OCI-LY7 (cell line): ENCODE measurements at regions not wholly inside any gene's neighbourhood (a gene's known extent, or its start where the extent isn't known, plus 50 kb on each side); places are given as distances from the start of the nearest gene placed in this dataset.

Source experiments
- BruUV-seq: library from RNA; stranded (reverse); fragments of 400-500 nt; replicated peaks from 2 replicates; lab custom pipeline; 2021; lab: Mats Ljungman, UMichigan
- CTCF ChIA-PET: fragments of 300-600 bp; sonication (Branson Sonifier 250); formaldehyde crosslinking; loops from one replicate; lab custom pipeline; 2022; ENCODE audit warnings: antibody characterized with exemption; ENCODE audit not compliant: unreplicated experiment; lab: Charles Lee
- POLR2A ChIA-PET: fragments of 300-600 bp; sonication (Branson Sonifier 250); formaldehyde crosslinking; loops from one replicate; lab custom pipeline; 2022; ENCODE audit warnings: antibody characterized with exemption; lab: Charles Lee
- DNase-seq: peaks from one replicate; pipeline ENCODE4 v3.0.0-alpha.2; 2015; ENCODE audit warnings: low spot score
- H2AFZ ChIP-seq: fragments of 200-600 bp; sonication (generic), shearing (Covaris generic); 2 replicates; pipeline ENCODE4 v1.6.1; 2014; ENCODE audit warnings: mild to moderate bottlenecking, antibody characterized with exemption, low read length, moderate library complexity
- H3K27ac ChIP-seq: fragments of 200-600 bp; sonication (generic); 2 replicates; pipeline ENCODE4 v1.5.1; 2014; ENCODE audit warnings: mixed run types, low read depth, mild to moderate bottlenecking, moderate library complexity, low read length, inconsistent platforms; ENCODE audit not compliant: poor library complexity, severe bottlenecking
- H3K36me3 ChIP-seq: fragments of 200-600 bp; sonication (generic); 2 replicates; pipeline ENCODE4 v1.6.1; 2014; ENCODE audit warnings: mild to moderate bottlenecking, antibody characterized with exemption, low read length, moderate library complexity, mixed read lengths; ENCODE audit not compliant: insufficient read depth
- H3K4me1 ChIP-seq: fragments of 200-600 bp; sonication (generic); 2 replicates; pipeline ENCODE4 v1.5.1; 2014; ENCODE audit warnings: mild to moderate bottlenecking, low read length; ENCODE audit not compliant: insufficient read depth, poor library complexity, severe bottlenecking
- H3K4me2 ChIP-seq: fragments of 200-600 bp; sonication (generic); 2 replicates; pipeline ENCODE4 v1.6.1; 2014; ENCODE audit warnings: mild to moderate bottlenecking, low read length
- H3K4me3 ChIP-seq: fragments of 200-600 bp; sonication (generic); 2 replicates; pipeline ENCODE4 v1.5.1; 2014; ENCODE audit warnings: mild to moderate bottlenecking, low read depth, low read length; ENCODE audit not compliant: poor library complexity, severe bottlenecking
- H3K79me2 ChIP-seq: fragments of 200-600 bp; sonication (generic); 2 replicates; pipeline ENCODE4 v1.6.1; 2016; ENCODE audit warnings: low read depth, mild to moderate bottlenecking, low read length, moderate library complexity, mixed read lengths; ENCODE audit not compliant: insufficient read depth
- H3K9me2 ChIP-seq: fragments of 200-600 bp; sonication (generic); 2 replicates; pipeline ENCODE4 v1.6.1; 2016; ENCODE audit warnings: mild to moderate bottlenecking, low read length, mixed read lengths; ENCODE audit not compliant: insufficient read depth
- H3K9me3 ChIP-seq: fragments of 200-600 bp; sonication (generic); 2 replicates; pipeline ENCODE4 v1.6.1; 2014; ENCODE audit warnings: mild to moderate bottlenecking, mixed run types, low read length, mixed read lengths
- H4K20me1 ChIP-seq: fragments of 200-600 bp; sonication (generic); 2 replicates; pipeline ENCODE4 v1.6.1; 2014; ENCODE audit warnings: mild to moderate bottlenecking, antibody characterized with exemption, low read length, moderate library complexity, mixed read lengths; ENCODE audit not compliant: insufficient read depth
- CTCF ChIP-seq: fragments of 200-600 bp; sonication (generic); conservative IDR thresholded peaks from 2 replicates; pipeline ENCODE4 v1.5.1; 2014; ENCODE audit warnings: mild to moderate bottlenecking, antibody characterized with exemption, low read length, moderate library complexity, mixed read lengths
- EZH2phosphoT487 ChIP-seq: fragments of 200-600 bp; sonication (generic); IDR thresholded peaks from 2 replicates; pipeline ENCODE4 v1.6.1; 2018; ENCODE audit warnings: low read depth, borderline replicate concordance, mild to moderate bottlenecking, mixed run types, antibody characterized with exemption, low read length, moderate library complexity, mixed read lengths
- intact Hi-C: fragments of 100-400 bp; cut with micrococcal nuclease; formaldehyde crosslinking; loops from one replicate; pipeline ENCODE4 v1.10.0; 2022; ENCODE audit not compliant: unreplicated experiment

DNA sequence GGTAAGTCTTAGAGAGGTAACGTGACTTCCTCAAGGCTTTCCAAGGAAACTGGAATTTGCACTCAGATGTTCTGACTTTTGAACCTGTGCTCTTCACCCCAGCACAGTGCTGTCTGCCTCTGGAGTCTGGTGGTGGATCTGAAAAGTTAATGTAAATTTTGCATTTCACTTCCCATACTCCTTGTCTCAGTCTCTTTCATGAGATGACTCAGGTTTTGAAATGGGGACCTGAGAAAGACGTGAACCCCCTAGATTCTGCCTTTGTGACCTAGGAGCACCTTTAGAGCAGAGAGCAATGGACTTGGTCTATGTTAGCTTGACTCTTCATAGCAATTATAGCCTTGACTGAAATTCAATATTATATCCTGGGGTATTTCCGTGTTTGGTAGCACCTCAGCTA lies 223.0 kb downstream of the QKI start:
- Histone ChIP-seq H3K4me1 (no peaks in the 10 kb centered on the region), H3K4me3 (no peak overlapping the region), H2AFZ (no peak overlapping the region), H3K4me2 (no peak overlapping the region), H3K27ac (no peak overlapping the region), H3K9me3 (no peaks in the 10 kb centered on the region), H3K9me2 (no peaks in the 10 kb centered on the region), H3K79me2 (no peaks in the 10 kb centered on the region), H3K36me3 (no peaks in the 10 kb centered on the region), H4K20me1 (no peaks in the 10 kb centered on the region)
- TF ChIP-seq EZH2phosphoT487: no peak
- TF ChIP-seq CTCF: no peak
- CTCF ChIA-PET: no interaction called here
- no TSS peak for BruUV-seq
- POLR2A ChIA-PET: no interaction called here
- DNase-seq: no peak
- intact Hi-C loops: no loop called here

GRCh38 chr6:163635731-163636364 lies 221.3 kb downstream of the QKI start:
- no peak overlapping the region for H3K4me2 ChIP-seq
- no peak overlapping the region for H3K4me3 ChIP-seq
- CTCF ChIA-PET: no interaction called here
- no peaks in the 10 kb centered on the region for H4K20me1 ChIP-seq
- no peak overlapping the region for H3K27ac ChIP-seq
- H3K4me1 ChIP-seq: no peaks in the 10 kb centered on the region
- no peak for TF ChIP-seq EZH2phosphoT487
- TF ChIP-seq CTCF: no peak
- H3K79me2 ChIP-seq: no peaks in the 10 kb centered on the region
- BruUV-seq: no TSS peak
- no peaks in the 10 kb centered on the region for H3K36me3 ChIP-seq
- H3K9me3 ChIP-seq: no peaks in the 10 kb centered on the region
- H3K9me2 ChIP-seq: no peaks in the 10 kb centered on the region
- intact Hi-C loops: no loop called here
- H2AFZ ChIP-seq: no peak overlapping the region
- POLR2A ChIA-PET: interaction anchor here (0.5 kb wide), 1 partner anchor 84 kb away, joined by 5 read pairs; no protein-coding TSS in a partner anchor
- DNase-seq: no peak

- Histone ChIP-seq H3K4me2 (no peak overlapping the region), H3K9me2 (no peaks in the 10 kb centered on the region), H3K4me3 (no peak overlapping the region), H4K20me1 (no peaks in the 10 kb centered on the region), H3K36me3 (no peaks in the 10 kb centered on the region), H3K4me1 (no peaks in the 10 kb centered on the region), H2AFZ (no peak overlapping the region), H3K79me2 (no peaks in the 10 kb centered on the region), H3K27ac (no peak overlapping the region), H3K9me3 (no peaks in the 10 kb centered on the region)
- ChIA-PET POLR2A (interaction anchor here (0.5 kb wide), 1 partner anchor 84 kb away, joined by 5 read pairs; no protein-coding TSS in a partner anchor), CTCF (no interaction called here)
- TF ChIP-seq EZH2phosphoT487: no peak
- TF ChIP-seq CTCF: no peak
- no TSS peak for BruUV-seq
- intact Hi-C loops: no loop called here
- DNase-seq: no peak
Measured at GRCh38 chr6:163635315-163635714, 220.8 kb downstream of the QKI start.
